ENCODE measurements at regions not wholly inside any gene's neighbourhood (a gene's known extent, or its start where the extent isn't known, plus 50 kb on each side); places are given as distances from the start of the nearest gene placed in this dataset.

GRCh38 chr4:181507938-181508337 lies 735.3 kb upstream of the TENM3 start:
- TF ChIP-seq POLR2A (IDR thresholded peaks at IDR 0.05) (no peak), CTCF (IDR thresholded peaks at IDR 0.05) (no peak)

All from vagina (tissue), 2 donors.